GM12878 (cell line): ENCODE measurements at regions not wholly inside any gene's neighbourhood (a gene's known extent, or its start where the extent isn't known, plus 50 kb on each side); places are given as distances from the start of the nearest gene placed in this dataset.

ENCODE experiments used
- ATAC-seq: fragments of 200-7000 bp; cut with Tn5 transposase; 3 replicates; pipeline ENCODE4 v1.9.1; 2020; ENCODE audit warnings: mild to moderate bottlenecking, moderate library complexity
- BruUV-seq: library from RNA; stranded (reverse); fragments of 400-500 nt; replicated peaks from 2 replicates; lab custom pipeline; 2021; lab: Mats Ljungman, UMichigan
- CTCF ChIA-PET: fragments of 300-600 bp; sonication (Branson Sonifier 250); formaldehyde crosslinking; extraction: SDS; loops from one replicate; lab custom pipeline; 2021; ENCODE audit warnings: inconsistent platforms; lab: Yijun Ruan, JAX
- POLR2A ChIA-PET: fragments of 350-600 bp; formaldehyde crosslinking; extraction: SDS; loops from one replicate; lab custom pipeline; 2021; ENCODE audit warnings: inconsistent platforms; lab: Charles Lee
- RAD21 ChIA-PET: fragments of 300-600 bp; sonication (Branson Sonifier 250); formaldehyde crosslinking; loops from one replicate; lab custom pipeline; 2023; ENCODE audit warnings: antibody characterized with exemption; ENCODE audit not compliant: unreplicated experiment; lab: Charles Lee
- SMC1A ChIA-PET: fragments of 300-600 bp; sonication (Branson Sonifier 250); formaldehyde crosslinking; loops from one replicate; lab custom pipeline; 2023; ENCODE audit not compliant: unreplicated experiment, uncharacterized antibody; lab: Charles Lee
- DNase-seq: peaks from one replicate; pipeline ENCODE4 v3.0.0-alpha.2; 2011; ENCODE audit warnings: low read depth, low spot score
- FAIRE-seq: peaks from 3 replicates; lab custom pipeline; 2011; peaks lifted over from hg19 to GRCh38; lab: Jason Lieb, UNC
- H2AFZ ChIP-seq: 2 replicates; pipeline ENCODE4 v1.6.0; 2011; ENCODE audit warnings: low read depth, low read length, control low read depth; ENCODE audit not compliant: control insufficient read depth
- H3K27ac ChIP-seq: 2 replicates; pipeline ENCODE4 v1.5.1; 2011; ENCODE audit warnings: control low read depth; ENCODE audit not compliant: control insufficient read depth, insufficient read depth
- H3K27me3 ChIP-seq, 2 experiments: replicated peaks in 1 of 2; 2 replicates each; pipeline versions ENCODE4 v1.6.0 to v1.6.1; 2011; ENCODE audit warnings: low read length in 1 of 2; ENCODE audit not compliant: control insufficient read depth in 2 of 2, insufficient read depth in 2 of 2
- H3K36me3 ChIP-seq, 2 experiments: 2 replicates each; pipeline ENCODE4 v1.5.1; 2011; ENCODE audit warnings: low read length in 1 of 2; ENCODE audit not compliant: control insufficient read depth in 2 of 2, insufficient read depth in 2 of 2
- H3K4me1 ChIP-seq: 2 replicates; pipeline ENCODE4 v1.6.1; 2011; ENCODE audit warnings: mild to moderate bottlenecking, low read length, moderate library complexity, mixed read lengths; ENCODE audit not compliant: control insufficient read depth, insufficient read depth
- H3K4me2 ChIP-seq: 2 replicates; pipeline ENCODE4 v1.6.0; 2011; ENCODE audit warnings: control low read depth; ENCODE audit not compliant: control insufficient read depth, insufficient read depth
- H3K4me3 ChIP-seq: fragments of 200-600 bp; sonication (generic); 2 replicates; pipeline ENCODE4 v1.5.1; 2016
- H3K79me2 ChIP-seq: 2 replicates; pipeline ENCODE4 v1.6.0; 2011; ENCODE audit warnings: low read length; ENCODE audit not compliant: control insufficient read depth, insufficient read depth
- H3K9ac ChIP-seq: 2 replicates; pipeline ENCODE4 v1.8.0; 2011; ENCODE audit warnings: low read length, control low read depth, mixed read lengths; ENCODE audit not compliant: control insufficient read depth, insufficient read depth
- H3K9me3 ChIP-seq: replicated peaks from 3 replicates; pipeline ENCODE4 v1.5.1; 2011; ENCODE audit warnings: mild to moderate bottlenecking, low read length; ENCODE audit not compliant: control insufficient read depth, insufficient read depth
- H4K20me1 ChIP-seq: 2 replicates; pipeline ENCODE4 v1.6.0; 2011; ENCODE audit not compliant: control insufficient read depth, insufficient read depth
- ATF2 ChIP-seq: IDR thresholded peaks from 2 replicates; pipeline ENCODE4 v1.6.1; 2012; ENCODE audit warnings: low read length, inconsistent platforms
- BMI1 ChIP-seq: fragments of 450-650 bp; IDR thresholded peaks from 2 replicates; pipeline ENCODE4 v1.6.1; 2016; ENCODE audit warnings: mild to moderate bottlenecking, moderate library complexity, borderline replicate concordance
- CBFB ChIP-seq: IDR thresholded peaks from 2 replicates; pipeline ENCODE4 v1.6.1; 2016; ENCODE audit warnings: antibody characterized with exemption, low read depth
- ESRRA ChIP-seq: IDR thresholded peaks from 2 replicates; pipeline ENCODE4 v1.6.1; 2012; ENCODE audit warnings: mild to moderate bottlenecking, low read length, improper control_type of control experiment
- KDM1A ChIP-seq: fragments of 200-600 bp; sonication (generic); IDR thresholded peaks from 2 replicates; pipeline ENCODE4 v1.6.1; 2016; ENCODE audit warnings: borderline replicate concordance
- PAX8 ChIP-seq: fragments of 450-650 bp; IDR thresholded peaks from 2 replicates; pipeline ENCODE4 v1.6.1; 2017; ENCODE audit warnings: mild to moderate bottlenecking, moderate library complexity
- PML ChIP-seq: IDR thresholded peaks from 2 replicates; pipeline ENCODE4 v1.6.1; 2012; ENCODE audit warnings: low read length, inconsistent platforms
- POLR2A ChIP-seq: IDR thresholded peaks from 2 replicates; pipeline ENCODE4 v1.6.1; 2011; ENCODE audit warnings: low read depth, mild to moderate bottlenecking, low read length
- POLR2AphosphoS5 ChIP-seq: IDR thresholded peaks from 2 replicates; pipeline ENCODE4 v1.6.1; 2011; ENCODE audit warnings: mild to moderate bottlenecking, low read length, inconsistent platforms
- TARDBP ChIP-seq: IDR thresholded peaks from 2 replicates; pipeline ENCODE4 v1.6.1; 2016; ENCODE audit warnings: borderline replicate concordance
- ZBTB4 ChIP-seq: fragments of 450-650 bp; formaldehyde crosslinking; IDR thresholded peaks from 2 replicates; pipeline ENCODE4 v1.4.0; 2022; ENCODE audit warnings: mild to moderate bottlenecking, moderate library complexity
- ZNF24 ChIP-seq: fragments of 450-650 bp; IDR thresholded peaks from 2 replicates; pipeline ENCODE4 v1.6.1; 2017; ENCODE audit warnings: antibody characterized with exemption, mild to moderate bottlenecking
- WGBS: methylation state at CpG from one replicate; pipeline ENCODE4 v1.1.6; 2016; ENCODE audit warnings: low lambda C conversion rate; ENCODE audit not compliant: insufficient replicate concordance, insufficient coverage; ENCODE audit errors: missing lambda C conversion rate; 5-methylcytosine and 5-hydroxymethylcytosine counted together
- in situ Hi-C: fragments of 300-500 bp; cut with MboI; formaldehyde crosslinking; loops from 9 replicates; pipeline ENCODE4 v1.14.3; 2018; ENCODE audit warnings: mixed read lengths
- intact Hi-C: fragments of 100-400 bp; cut with micrococcal nuclease; formaldehyde crosslinking; loops from one replicate; pipeline ENCODE4 v1.14.2; 2022; ENCODE audit not compliant: unreplicated experiment

- Histone ChIP-seq H4K20me1 (no peaks in the 10 kb centered on the region), H3K9me3 (no peaks in the 10 kb centered on the region), H3K36me3 (no peaks in the 10 kb centered on the region), H3K4me3 (no peak overlapping the region), H3K4me1 (no peaks in the 10 kb centered on the region), H3K27ac (no peak overlapping the region), H3K79me2 (no peaks in the 10 kb centered on the region), H3K27me3 (no peaks in the 10 kb centered on the region), H3K4me2 (no peak overlapping the region), H3K9ac (no peak overlapping the region), H2AFZ (no peak overlapping the region)
- SMC1A ChIA-PET: interaction anchor here (1.6 to 1.9 kb wide), 2 partner anchors 9 to 13 kb away, joined by 5 to 6 read pairs; no protein-coding TSS in a partner anchor
- in situ Hi-C loops: no loop called here
- POLR2A ChIA-PET: no interaction called here
- TF ChIP-seq POLR2AphosphoS5 (no peak), KDM1A (no peak), TARDBP (no peak), ESRRA (no peak), ZNF24 (no peak), BMI1 (no peak), POLR2A (no peak)
- BruUV-seq: no TSS peak
- 24% methylated on average over 2 of the region's 2 CpGs for WGBS
- intact Hi-C loops: no loop called here
- ATAC-seq: no peak
- no peak for FAIRE-seq
- RAD21 ChIA-PET: no interaction called here
- CTCF ChIA-PET: interaction anchor here (0.6 to 1.3 kb wide), 3 partner anchors 9 to 118 kb away, joined by 3 to 4 read pairs (median 4); no protein-coding TSS in a partner anchor
- DNase-seq: no peak
Measured at GRCh38 chr6:9422138-9422537, 986.8 kb upstream of the SLC35B3 start.

- no peaks in the 10 kb centered on the region for H3K79me2 ChIP-seq
- ChIA-PET RAD21 (no interaction called here), CTCF (interaction anchor here (0.7 to 1.2 kb wide), 2 partner anchors 10 to 437 kb away, joined by 3 read pairs; no protein-coding TSS in a partner anchor)
- no peaks in the 10 kb centered on the region for H3K4me1 ChIP-seq
- DNase-seq: no peak
- H3K9me3 ChIP-seq: no peaks in the 10 kb centered on the region
- H3K4me3 ChIP-seq: no peak overlapping the region
- no peak overlapping the region for H3K27ac ChIP-seq
- TF ChIP-seq ATF2: no peak
- no peak for TF ChIP-seq PAX8
- TF ChIP-seq CBFB: no peak
- no peak for TF ChIP-seq ZBTB4 (CRISPR knock-in tag)
- no peak for TF ChIP-seq PML
- no peak for TF ChIP-seq ESRRA
- TF ChIP-seq, all 136 proteins: peak for 0
- H2AFZ ChIP-seq: no peak overlapping the region
- in situ Hi-C loops (no loop called here), intact Hi-C loops (no loop called here)
- POLR2A ChIA-PET: no interaction called here
- SMC1A ChIA-PET: no interaction called here
- no peak overlapping the region for H3K9ac ChIP-seq
- no peaks in the 10 kb centered on the region for H3K36me3 ChIP-seq
- H3K4me2 ChIP-seq: no peak overlapping the region
- H4K20me1 ChIP-seq: no peaks in the 10 kb centered on the region
- H3K27me3 ChIP-seq: no peaks in the 10 kb centered on the region
- ATAC-seq (no peak), FAIRE-seq (no peak)
- WGBS: 9% methylated on average over 6 of the region's 6 CpGs
- BruUV-seq: no TSS peak
Measured at GRCh38 chr6:9420316-9421015, 985.1 kb upstream of the SLC35B3 start.
